SW 1271 (cell line): ENCODE measurements at regions not wholly inside any gene's neighbourhood (a gene's known extent, or its start where the extent isn't known, plus 50 kb on each side); places are given as distances from the start of the nearest gene placed in this dataset.
"Not testable (repeated sequence)": the region's sequence is repeated elsewhere in the genome, so short reads cannot be mapped to it uniquely, and the experiment has no call there.

Experiments
- DNase-seq, 2 experiments: peaks; one replicate each; lab custom pipeline; 2025; lab: John Stamatoyannopoulos, UW

GRCh38 chr18:22504251-22505030 is 86.7 kb upstream of the CTAGE1 start:
- DNase-seq: no peak

GRCh38 chr18:22505141-22505591 is 87.5 kb upstream of the CTAGE1 start:
- DNase-seq: no peak

- DNase-seq: no peak
Measured at GRCh38 chr18:22507055-22507454, 89.3 kb upstream of the CTAGE1 start.

- DNase-seq: no peak
Measured at GRCh38 chr18:22509423-22509822, 91.7 kb upstream of the CTAGE1 start.

GRCh38 chr18:22510697-22511096 is 93.0 kb upstream of the CTAGE1 start:
- no peak for DNase-seq

GRCh38 chr18:22513721-22514481 is 96.2 kb upstream of the CTAGE1 start:
- no peak for DNase-seq

GRCh38 chr18:22514655-22515054 is 96.9 kb upstream of the CTAGE1 start:
- no peak for DNase-seq

GRCh38 chr18:22515250-22515649 is 97.5 kb upstream of the CTAGE1 start:
- DNase-seq: no peak

GRCh38 chr18:22517356-22517755 is 99.6 kb upstream of the CTAGE1 start:
- DNase-seq: no peak

GRCh38 chr18:22521026-22521707 is 103.5 kb upstream of the CTAGE1 start:
- no peak for DNase-seq

- no peak for DNase-seq
Measured at GRCh38 chr18:22523481-22523880, 105.8 kb upstream of the CTAGE1 start.

- no peak for DNase-seq
Measured at GRCh38 chr18:22524783-22525182, 107.1 kb upstream of the CTAGE1 start.

GRCh38 chr18:22525313-22525712 is 107.6 kb upstream of the CTAGE1 start:
- DNase-seq: no peak

- DNase-seq: no peak
Measured at GRCh38 chr18:22525883-22526282, 108.2 kb upstream of the CTAGE1 start.

GRCh38 chr18:22528291-22528690 is 110.6 kb upstream of the CTAGE1 start:
- no peak for DNase-seq

GRCh38 chr18:22534706-22535105 is 117.0 kb upstream of the CTAGE1 start:
- not testable (repeated sequence) for DNase-seq

- no peak for DNase-seq
Measured at GRCh38 chr18:22536558-22536957, 118.8 kb upstream of the CTAGE1 start.

- DNase-seq: no peak
Measured at GRCh38 chr18:22538426-22538825, 120.7 kb upstream of the CTAGE1 start.

GRCh38 chr18:22539051-22539765 is 121.5 kb upstream of the CTAGE1 start:
- DNase-seq: no peak

GRCh38 chr18:22541232-22541631 is 123.5 kb upstream of the CTAGE1 start:
- DNase-seq: no peak

- DNase-seq: no peak
Measured at GRCh38 chr18:22542406-22542835, 124.7 kb upstream of the CTAGE1 start.

GRCh38 chr18:22543769-22544168 is 126.1 kb upstream of the CTAGE1 start:
- DNase-seq: no peak
